Tibial nerve (tissue), 4 donors: ENCODE measurements at regions not wholly inside any gene's neighbourhood (a gene's known extent, or its start where the extent isn't known, plus 50 kb on each side); places are given as distances from the start of the nearest gene placed in this dataset.

Experiments
- DNase-seq, 2 donors: peaks; one replicate each; pipeline ENCODE4 v3.0.0-alpha.2; 2019; ENCODE audit warnings: low spot score in 2 of 2
- H3K27ac ChIP-seq, 4 donors: fragments of 200-600 bp; sonication (generic) in 3 of 4; one replicate each; pipeline ENCODE4 v1.5.1; 2017 to 2019; ENCODE audit warnings: mild to moderate bottlenecking in 1 of 4
- H3K27me3 ChIP-seq, 2 donors: fragments of 200-600 bp; sonication (generic) in 1 of 2; one replicate each; pipeline versions ENCODE4 v1.5.1 to v1.6.0; 2017 to 2019
- H3K36me3 ChIP-seq, 3 donors: fragments of 200-600 bp; sonication (generic); one replicate each; pipeline ENCODE4 v1.5.1; 2018 to 2019
- H3K4me1 ChIP-seq, 4 donors: fragments of 200-600 bp; sonication (generic) in 3 of 4; one replicate each; pipeline ENCODE4 v1.5.1; 2017 to 2019
- H3K4me3 ChIP-seq, 4 donors: fragments of 200-600 bp; sonication (generic) in 3 of 4; one replicate each; pipeline ENCODE4 v1.5.1; 2017 to 2019; ENCODE audit warnings: mild to moderate bottlenecking in 1 of 4, moderate library complexity in 1 of 4
- H3K9me3 ChIP-seq, 4 donors: fragments of 200-600 bp; sonication (generic) in 3 of 4; one replicate each; pipeline ENCODE4 v1.5.1; 2017 to 2019
- EP300 ChIP-seq, 2 donors: sonication (generic); formaldehyde crosslinking; IDR thresholded peaks; one replicate each; pipeline ENCODE4 v1.6.1; 2017; ENCODE audit warnings: antibody characterized with exemption in 2 of 2, mild to moderate bottlenecking in 1 of 2
- POLR2A ChIP-seq, 2 donors: fragments of 450-650 bp; IDR thresholded peaks; one replicate each; pipeline ENCODE4 v1.6.1; 2017; ENCODE audit warnings: antibody characterized with exemption in 2 of 2, mild to moderate bottlenecking in 2 of 2, moderate library complexity in 2 of 2
- WGBS, 2 donors: methylation state at CpG; one replicate each; pipeline ENCODE4 v1.1.5; 2018; 5-methylcytosine and 5-hydroxymethylcytosine counted together
- TF ChIP-seq, protein P1 (sequence below), 5 experiments: fragments of 200-600 bp in 3 of 5; fragments of 450-650 bp in 2 of 5; sonication (generic) in 3 of 5; IDR thresholded peaks; one replicate each; pipeline ENCODE4 v1.5.1; 2016 to 2019; ENCODE audit warnings: antibody characterized with exemption in 5 of 5, mild to moderate bottlenecking in 3 of 5, moderate library complexity in 2 of 5

- WGBS, 2 donors = 93 to 95% methylated on average over 1 of the region's 1 CpG
- H3K4me1 ChIP-seq = no peaks in the 10 kb centered on the region
- no peaks in the 10 kb centered on the region for H3K9me3 ChIP-seq
- DNase-seq = no peak
- H3K27me3 ChIP-seq = no peaks in the 10 kb centered on the region
- TF ChIP-seq EP300 (IDR thresholded peaks at IDR 0.05) (no peak), POLR2A (IDR thresholded peaks at IDR 0.05) (no peak)
- TF ChIP-seq, protein P1, sequence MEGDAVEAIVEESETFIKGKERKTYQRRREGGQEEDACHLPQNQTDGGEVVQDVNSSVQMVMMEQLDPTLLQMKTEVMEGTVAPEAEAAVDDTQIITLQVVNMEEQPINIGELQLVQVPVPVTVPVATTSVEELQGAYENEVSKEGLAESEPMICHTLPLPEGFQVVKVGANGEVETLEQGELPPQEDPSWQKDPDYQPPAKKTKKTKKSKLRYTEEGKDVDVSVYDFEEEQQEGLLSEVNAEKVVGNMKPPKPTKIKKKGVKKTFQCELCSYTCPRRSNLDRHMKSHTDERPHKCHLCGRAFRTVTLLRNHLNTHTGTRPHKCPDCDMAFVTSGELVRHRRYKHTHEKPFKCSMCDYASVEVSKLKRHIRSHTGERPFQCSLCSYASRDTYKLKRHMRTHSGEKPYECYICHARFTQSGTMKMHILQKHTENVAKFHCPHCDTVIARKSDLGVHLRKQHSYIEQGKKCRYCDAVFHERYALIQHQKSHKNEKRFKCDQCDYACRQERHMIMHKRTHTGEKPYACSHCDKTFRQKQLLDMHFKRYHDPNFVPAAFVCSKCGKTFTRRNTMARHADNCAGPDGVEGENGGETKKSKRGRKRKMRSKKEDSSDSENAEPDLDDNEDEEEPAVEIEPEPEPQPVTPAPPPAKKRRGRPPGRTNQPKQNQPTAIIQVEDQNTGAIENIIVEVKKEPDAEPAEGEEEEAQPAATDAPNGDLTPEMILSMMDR (IDR thresholded peaks at IDR 0.05) = no peak
- H3K4me3 ChIP-seq = no peak overlapping the region
- H3K27ac ChIP-seq = no peak overlapping the region
- H3K36me3 ChIP-seq = no peaks in the 10 kb centered on the region
These were observed 504.6 kb downstream of the RASEF start for GRCh38 chr9:82558346-82558745.

- TF ChIP-seq, protein P1 (IDR thresholded peaks at IDR 0.05) = no peak
- TF ChIP-seq EP300 (IDR thresholded peaks at IDR 0.05) (no peak), POLR2A (IDR thresholded peaks at IDR 0.05) (no peak)
- H3K4me3 ChIP-seq = no peak overlapping the region
- 63 to 66% methylated on average over 9 of the region's 9 CpGs for WGBS, 2 donors
- no peaks in the 10 kb centered on the region for H3K27me3 ChIP-seq
- no peaks in the 10 kb centered on the region for H3K36me3 ChIP-seq
- peaks cover 0 to 3% (median 0%) of the 10 kb centered on the region in 4 donors for H3K9me3 ChIP-seq
- DNase-seq = no peak
- H3K27ac ChIP-seq = no peak overlapping the region
- no peaks in the 10 kb centered on the region for H3K4me1 ChIP-seq
These were observed 503.9 kb downstream of the RASEF start for GRCh38 chr9:82558855-82559630.

GRCh38 chr9:82560036-82560435 is 502.9 kb downstream of the RASEF start:
- Histone ChIP-seq H3K27ac (no peak overlapping the region), H3K4me1 (no peaks in the 10 kb centered on the region), H3K27me3 (no peaks in the 10 kb centered on the region), H3K36me3 (no peaks in the 10 kb centered on the region), H3K4me3 (no peak overlapping the region), H3K9me3 (peaks cover 0 to 4% (median 0%) of the 10 kb centered on the region in 4 donors)
- WGBS, 2 donors = 94 to 97% methylated on average over 1 of the region's 1 CpG
- DNase-seq = no peak
- TF ChIP-seq POLR2A (IDR thresholded peaks at IDR 0.05) = no peak
- TF ChIP-seq, protein P1 (IDR thresholded peaks at IDR 0.05) = no peak
- no peak for TF ChIP-seq EP300 (IDR thresholded peaks at IDR 0.05)

- peaks cover 0 to 4% (median 0%) of the 10 kb centered on the region in 4 donors for H3K9me3 ChIP-seq
- TF ChIP-seq, protein P1 (IDR thresholded peaks at IDR 0.05) = no peak
- TF ChIP-seq POLR2A (IDR thresholded peaks at IDR 0.05) (no peak), EP300 (IDR thresholded peaks at IDR 0.05) (no peak)
- H3K36me3 ChIP-seq = no peaks in the 10 kb centered on the region
- H3K4me1 ChIP-seq = no peaks in the 10 kb centered on the region
- H3K27me3 ChIP-seq = no peaks in the 10 kb centered on the region
- no peak overlapping the region for H3K4me3 ChIP-seq
- no peak overlapping the region for H3K27ac ChIP-seq
- 83 to 87% methylated on average over 9 of the region's 9 CpGs for WGBS, 2 donors
- no peak for DNase-seq
These were observed 502.5 kb downstream of the RASEF start for GRCh38 chr9:82560457-82560904.

DNA sequence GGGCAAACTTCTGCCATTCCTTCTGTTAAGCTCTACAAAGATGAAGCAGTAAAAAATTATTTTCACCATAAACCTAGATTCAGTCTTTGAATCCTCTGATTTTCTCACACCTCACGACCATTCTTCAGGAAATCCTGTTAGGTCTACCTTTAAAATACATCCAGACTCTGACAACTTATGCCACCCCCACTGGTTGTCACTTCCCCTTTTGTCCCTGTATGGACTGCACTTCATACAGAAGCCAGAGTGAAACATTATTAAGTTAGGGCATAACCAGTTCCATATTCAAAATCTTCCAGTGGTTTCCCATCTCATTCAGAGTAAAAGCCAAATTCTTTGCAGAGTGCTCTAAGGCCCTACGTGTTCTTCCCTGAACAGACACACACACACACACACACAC is 499.8 kb downstream of the RASEF start:
- WGBS, 2 donors = 86 to 87% methylated on average over 2 of the region's 2 CpGs
- TF ChIP-seq EP300 (IDR thresholded peaks at IDR 0.05) (no peak), POLR2A (IDR thresholded peaks at IDR 0.05) (no peak)
- TF ChIP-seq, protein P1 (IDR thresholded peaks at IDR 0.05) = no peak
- Histone ChIP-seq H3K9me3 (peaks cover 0 to 4% (median 0%) of the 10 kb centered on the region in 4 donors), H3K4me1 (no peaks in the 10 kb centered on the region), H3K27me3 (no peaks in the 10 kb centered on the region), H3K4me3 (no peak overlapping the region), H3K36me3 (no peaks in the 10 kb centered on the region), H3K27ac (no peak overlapping the region)
- DNase-seq = no peak
